WTC11 (cell line): ENCODE measurements at regions not wholly inside any gene's neighbourhood (a gene's known extent, or its start where the extent isn't known, plus 50 kb on each side); places are given as distances from the start of the nearest gene placed in this dataset.

Experiments used
- CTCF ChIP-seq: fragments of 200-600 bp; IDR thresholded peaks from 2 replicates; pipeline ENCODE4 v1.8.0; 2022; ENCODE audit warnings: antibody characterized with exemption
- EMX1 ChIP-seq: fragments of 250-450 bp; sonication (Bioruptor Pico); IDR thresholded peaks from 2 replicates; pipeline ENCODE4 v1.8.0; 2021; ENCODE audit warnings: mild to moderate bottlenecking
- ESRRA ChIP-seq: sonication (generic); formaldehyde crosslinking; IDR thresholded peaks from 2 replicates; pipeline ENCODE4 v1.8.1; 2022; ENCODE audit warnings: mild to moderate bottlenecking, missing genetic modification reagents, borderline replicate concordance
- ETV6 ChIP-seq: sonication (generic); formaldehyde crosslinking; IDR thresholded peaks from 2 replicates; pipeline ENCODE4 v1.8.1; 2022; ENCODE audit warnings: mild to moderate bottlenecking, missing genetic modification reagents
- ZNF281 ChIP-seq: sonication (generic); formaldehyde crosslinking; IDR thresholded peaks from 2 replicates; pipeline ENCODE4 v1.8.0; 2023; ENCODE audit warnings: mild to moderate bottlenecking, missing genetic modification reagents
- TF ChIP-seq, protein P1 (sequence below): sonication (generic); formaldehyde crosslinking; IDR thresholded peaks from 2 replicates; pipeline ENCODE4 v1.8.1; 2022; ENCODE audit warnings: low read depth, mild to moderate bottlenecking, moderate library complexity, missing genetic modification reagents, borderline replicate concordance

DNA sequence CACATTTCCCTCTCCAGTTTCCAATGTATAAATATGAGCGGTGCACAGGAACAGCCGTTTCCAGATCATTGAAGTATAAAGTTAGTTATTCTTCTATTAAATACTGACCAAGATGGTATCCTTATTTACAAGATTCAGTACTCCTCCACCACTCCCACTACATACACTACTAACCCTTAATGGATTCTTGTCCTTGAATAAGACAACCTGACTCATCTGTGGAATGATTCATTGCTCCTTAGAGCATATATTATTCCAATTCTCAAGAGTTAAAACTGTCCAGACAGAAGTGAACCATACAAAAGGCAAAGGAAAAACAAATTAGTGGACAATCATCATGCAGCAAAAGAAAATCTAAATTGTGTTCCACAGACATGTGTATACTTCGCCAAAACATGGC lies 373.3 kb downstream of the IDS start:
- no peak for TF ChIP-seq EMX1 (CRISPR knock-in tag)
- no peak for TF ChIP-seq CTCF
- TF ChIP-seq ESRRA (CRISPR knock-in tag): no peak
- TF ChIP-seq, protein P1, sequence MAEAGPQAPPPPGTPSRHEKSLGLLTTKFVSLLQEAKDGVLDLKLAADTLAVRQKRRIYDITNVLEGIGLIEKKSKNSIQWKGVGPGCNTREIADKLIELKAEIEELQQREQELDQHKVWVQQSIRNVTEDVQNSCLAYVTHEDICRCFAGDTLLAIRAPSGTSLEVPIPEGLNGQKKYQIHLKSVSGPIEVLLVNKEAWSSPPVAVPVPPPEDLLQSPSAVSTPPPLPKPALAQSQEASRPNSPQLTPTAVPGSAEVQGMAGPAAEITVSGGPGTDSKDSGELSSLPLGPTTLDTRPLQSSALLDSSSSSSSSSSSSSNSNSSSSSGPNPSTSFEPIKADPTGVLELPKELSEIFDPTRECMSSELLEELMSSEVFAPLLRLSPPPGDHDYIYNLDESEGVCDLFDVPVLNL (CRISPR knock-in tag): no peak
- no peak for TF ChIP-seq ETV6 (CRISPR knock-in tag)
- TF ChIP-seq ZNF281 (CRISPR knock-in tag): no peak
